Activated CD4-positive, alpha-beta T cell treated with anti-CD3 and anti-CD28 coated beads, Interleukin-2, Interleukin-6, amounts not matched to agents 100 ng/mL and 50 ng/mL, durations not matched to agents 16 hours and 8 hours (primary cell): ENCODE measurements at regions not wholly inside any gene's neighbourhood (a gene's known extent, or its start where the extent isn't known, plus 50 kb on each side); places are given as distances from the start of the nearest gene placed in this dataset.
"Not testable (repeated sequence)": the region's sequence is repeated elsewhere in the genome, so short reads cannot be mapped to it uniquely, and the experiment has no call there.

Experiments used
- DNase-seq: peaks from one replicate; pipeline ENCODE4 v3.0.0-alpha.2; 2020

DNA sequence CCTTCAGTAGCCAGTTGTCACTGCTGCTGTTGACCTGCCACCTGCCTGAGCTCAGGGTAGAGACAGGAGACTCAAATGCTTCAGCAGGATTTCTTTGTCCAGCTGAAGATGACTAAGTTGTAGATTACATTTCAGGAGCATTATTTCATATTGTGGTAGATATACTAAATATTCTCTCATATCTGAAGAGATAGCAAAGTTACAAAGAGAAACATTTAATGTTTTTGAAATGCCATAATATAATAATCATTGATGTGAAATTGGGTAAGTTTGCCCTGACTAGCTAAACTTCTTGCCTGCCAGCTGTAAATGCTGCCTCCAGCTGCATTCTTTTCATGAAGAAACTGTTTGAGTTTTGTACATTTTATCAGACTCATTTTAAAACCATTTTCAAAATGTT is 247.6 kb upstream of the CNKSR2 start:
- no peak for DNase-seq

DNA sequence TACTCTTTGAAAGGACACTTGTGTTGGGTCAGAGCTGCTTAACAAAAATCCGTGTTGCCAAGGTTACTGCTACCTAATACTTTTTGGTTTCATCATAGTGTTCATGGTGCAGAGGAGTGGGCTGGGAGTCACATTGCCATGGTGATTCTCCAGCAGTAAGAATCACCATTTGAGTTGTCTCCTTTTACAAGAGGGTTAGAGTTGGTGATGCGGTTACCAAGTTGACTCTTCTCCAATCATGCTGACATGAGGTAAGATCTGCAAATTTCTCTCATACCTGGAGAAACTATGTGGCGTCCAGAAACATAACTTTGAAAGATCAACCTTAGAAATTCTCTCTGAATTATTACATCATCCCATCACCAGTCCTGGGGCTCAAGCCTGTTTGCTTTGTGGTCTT is 242.9 kb upstream of the CNKSR2 start:
- no peak for DNase-seq

DNA sequence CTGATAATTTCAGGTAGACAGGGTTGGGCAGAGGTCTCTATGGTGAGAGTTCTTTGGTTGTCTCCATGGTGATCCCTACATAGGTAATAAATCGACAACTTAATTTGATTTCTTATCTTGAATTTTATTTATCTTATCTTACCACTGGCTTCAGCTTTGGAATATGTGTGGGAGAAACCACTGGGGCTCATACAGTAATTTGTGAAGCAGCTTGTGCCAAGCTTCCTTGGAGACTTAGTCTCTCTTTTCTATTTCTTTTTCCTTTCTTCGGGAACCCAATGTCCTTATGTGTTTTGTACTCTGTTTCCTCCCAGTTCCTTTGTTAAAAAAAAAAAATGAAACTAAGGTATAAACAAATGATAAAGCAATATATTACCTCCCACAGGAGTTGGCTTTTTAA is 242.4 kb upstream of the CNKSR2 start:
- DNase-seq = no peak

DNA sequence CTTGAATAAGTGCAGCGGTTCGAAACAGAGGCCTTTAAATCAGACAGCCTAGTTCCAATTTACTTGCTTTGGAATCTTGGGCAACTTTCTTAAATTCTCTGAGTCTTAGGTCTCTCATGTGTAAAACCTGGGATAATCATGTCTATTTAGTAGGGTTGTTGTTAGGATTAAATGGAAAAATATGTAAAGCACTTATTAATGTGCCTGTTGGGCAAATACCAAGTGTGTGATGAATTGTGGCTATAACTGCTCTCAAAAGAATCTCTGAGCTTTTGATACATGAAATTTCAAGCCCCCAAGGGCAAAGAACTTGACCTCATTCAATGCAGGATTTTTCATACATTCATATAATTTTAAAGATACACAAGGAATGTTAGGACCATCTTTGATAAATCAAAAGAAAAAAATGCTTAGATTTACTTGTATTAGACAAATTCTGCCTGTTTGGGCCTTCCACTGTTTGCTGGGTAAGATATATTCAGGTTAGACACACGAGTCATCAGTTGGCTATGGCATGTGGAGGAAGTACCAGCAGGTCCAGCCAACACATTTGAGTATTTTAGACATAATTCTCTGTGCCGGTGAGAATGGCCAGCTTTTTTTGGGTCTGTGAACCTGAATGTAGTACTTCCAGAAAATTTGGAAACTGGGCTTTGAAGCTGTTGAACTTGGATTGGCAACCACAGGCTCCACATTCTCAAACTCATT is 241.4 kb upstream of the CNKSR2 start:
- no peak for DNase-seq

DNA sequence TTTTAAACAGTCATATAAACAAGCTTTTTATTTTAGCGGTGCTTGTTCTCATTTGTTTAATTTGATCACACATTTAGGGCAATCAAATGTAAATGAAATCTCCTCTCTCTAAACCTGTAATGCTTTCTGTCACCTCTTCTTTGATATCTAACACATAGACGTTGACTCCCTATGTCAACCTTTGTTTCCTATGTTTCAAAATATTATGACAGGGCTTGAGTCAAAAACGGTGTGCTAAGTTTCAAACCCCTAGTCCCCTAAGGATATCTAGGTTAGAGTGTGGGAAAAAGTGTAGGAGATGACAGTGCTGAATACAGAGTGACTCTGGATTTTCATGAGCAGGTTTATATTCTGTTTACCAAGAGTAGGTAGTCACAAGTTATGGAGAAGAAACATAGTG is 224.0 kb upstream of the CNKSR2 start:
- no peak for DNase-seq

DNA sequence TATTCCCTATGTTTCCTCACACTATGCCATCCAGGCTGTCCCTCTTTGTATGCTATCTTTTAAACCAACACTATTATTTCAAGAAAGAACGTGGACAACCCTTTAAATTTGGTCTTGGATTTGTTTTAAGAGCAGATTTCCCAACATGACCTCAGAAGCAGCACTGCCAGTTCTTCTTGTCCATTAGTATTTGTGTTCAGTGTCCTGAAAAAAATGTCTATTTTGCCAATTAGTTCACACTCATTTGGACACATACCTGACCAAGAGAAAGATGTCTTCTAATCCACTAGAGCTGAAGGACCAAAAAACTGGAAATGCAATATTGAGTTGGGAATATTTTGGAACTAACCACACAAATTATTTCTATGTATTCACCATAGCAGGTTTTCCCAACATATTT is 223.2 kb upstream of the CNKSR2 start:
- DNase-seq = no peak

DNA sequence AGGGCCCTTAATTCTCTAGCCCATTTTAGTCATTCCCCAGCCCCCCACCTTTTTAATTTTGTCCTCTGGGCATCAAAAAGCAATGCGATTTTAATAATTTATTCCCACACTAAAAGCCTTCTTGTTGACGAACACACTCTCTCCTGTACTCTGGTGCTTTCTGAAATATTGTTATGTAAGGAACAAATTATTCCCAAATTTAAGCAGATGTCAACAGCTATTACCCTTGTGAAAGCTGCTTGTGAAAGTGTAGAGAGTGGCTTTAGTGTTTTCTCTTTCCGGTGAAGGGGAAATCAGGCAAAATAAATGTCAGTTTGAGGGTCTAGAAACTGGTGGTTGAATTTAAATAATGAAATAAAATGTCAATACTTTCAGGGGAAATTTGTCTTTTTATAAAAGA is 221.2 kb upstream of the CNKSR2 start:
- no peak for DNase-seq

DNA sequence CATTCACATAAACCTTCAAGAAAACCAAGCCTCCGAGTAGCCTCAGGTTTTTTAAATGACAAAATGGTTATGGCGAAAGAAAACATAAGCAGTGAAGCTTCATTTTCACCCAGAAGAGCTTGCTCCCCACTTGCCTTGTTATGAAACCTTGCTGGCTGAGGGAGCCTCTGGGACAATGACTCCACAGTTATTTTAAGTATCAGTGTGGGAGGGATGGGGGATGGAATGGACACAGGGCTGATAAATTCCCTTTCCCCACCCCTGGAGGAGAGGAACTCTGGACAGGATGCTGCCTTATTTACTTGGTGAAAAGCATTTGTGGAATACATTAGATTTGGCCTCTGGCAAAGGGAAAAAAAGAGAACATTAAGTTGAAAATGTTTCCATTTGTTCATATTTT is 220.7 kb upstream of the CNKSR2 start:
- no peak for DNase-seq

DNA sequence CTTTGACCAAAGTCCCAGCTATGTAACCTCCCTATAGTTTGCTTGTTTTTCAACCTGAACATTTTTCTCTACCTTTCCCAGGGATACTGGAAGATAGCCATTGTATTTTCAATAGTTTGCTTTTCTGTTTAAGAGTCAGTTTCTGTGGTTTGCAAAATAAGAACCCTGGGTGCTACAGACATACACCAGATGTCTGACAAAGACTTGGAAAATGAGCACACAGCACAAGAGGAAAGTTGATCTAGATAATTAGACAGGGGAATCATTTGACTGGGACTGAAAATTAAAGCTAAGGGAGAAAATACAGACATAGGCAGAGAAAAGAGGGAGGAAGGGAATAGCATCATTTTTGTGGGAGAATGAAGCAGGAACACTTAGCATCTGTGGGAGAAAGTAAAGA is 218.3 kb upstream of the CNKSR2 start:
- DNase-seq = no peak

DNA sequence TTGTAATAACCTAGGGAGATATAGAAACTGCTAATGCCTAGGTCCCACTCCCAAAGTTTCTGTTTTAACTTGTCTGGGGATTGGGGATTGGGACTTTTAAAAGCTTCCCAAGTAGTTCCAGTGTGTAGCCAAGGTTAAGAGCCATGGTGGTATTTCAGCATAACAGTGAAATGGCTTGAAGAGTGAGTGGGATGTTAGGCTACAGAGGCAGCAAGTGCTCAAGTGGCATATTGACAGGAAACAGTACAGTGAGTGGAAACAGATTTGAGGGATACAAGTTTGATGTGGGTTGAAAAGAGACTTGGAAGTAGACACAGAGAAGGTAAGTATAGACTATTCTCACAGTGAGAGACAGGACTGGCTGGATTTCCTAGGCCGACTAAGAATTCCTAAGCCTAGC is 217.6 kb upstream of the CNKSR2 start:
- DNase-seq = no peak

DNA sequence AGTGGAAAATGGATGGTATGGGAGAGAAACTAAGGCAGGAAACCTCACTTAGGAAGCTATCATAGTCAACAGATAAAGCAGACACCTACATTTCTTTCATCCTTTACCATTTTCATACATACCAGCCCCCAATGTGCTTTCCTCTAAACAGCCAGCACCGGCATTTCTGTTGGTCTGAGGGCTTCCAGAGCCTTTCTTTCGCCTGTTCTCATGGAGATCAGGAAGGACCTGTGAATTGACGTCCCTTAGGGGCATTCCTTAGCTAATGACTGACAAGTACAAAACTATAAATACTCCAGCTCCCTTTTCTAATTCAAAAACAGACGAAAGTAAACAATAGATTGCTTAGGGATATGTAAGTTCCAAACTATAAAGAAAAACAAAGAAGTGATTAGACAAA is 215.5 kb upstream of the CNKSR2 start:
- no peak for DNase-seq

DNA sequence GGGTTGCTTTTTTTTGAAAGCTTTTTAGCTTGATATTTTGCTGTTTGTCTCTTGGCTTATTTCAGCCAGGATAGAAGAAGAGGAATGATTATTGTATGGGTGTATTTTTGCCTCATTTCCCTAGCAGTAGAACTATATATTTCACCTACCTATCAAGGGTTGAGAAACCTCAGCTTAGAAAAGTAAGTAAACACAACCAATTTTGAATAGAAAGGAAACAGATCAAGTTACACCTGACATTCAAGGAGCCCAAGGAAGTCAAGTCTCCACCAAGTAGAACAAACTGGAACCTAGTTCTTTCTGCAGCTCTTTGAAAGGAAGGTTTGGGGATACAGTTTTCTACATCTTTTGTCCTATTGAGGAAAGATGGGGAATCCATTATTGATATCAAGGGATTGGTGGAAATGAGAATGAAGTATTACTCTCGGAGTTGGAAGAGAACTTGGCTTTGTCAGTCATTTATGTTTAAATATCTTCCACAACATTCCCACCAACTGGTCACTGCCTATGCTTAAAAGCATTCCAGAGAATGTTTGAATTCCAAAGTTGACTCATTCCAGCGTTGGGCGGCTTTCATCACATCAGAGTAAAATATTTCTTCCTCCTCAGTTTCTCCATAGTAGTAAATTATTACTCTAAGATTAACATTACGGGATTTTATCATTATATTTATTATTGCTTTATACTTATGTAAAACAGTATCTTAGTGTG is 207.8 kb upstream of the CNKSR2 start:
- DNase-seq = no peak

DNA sequence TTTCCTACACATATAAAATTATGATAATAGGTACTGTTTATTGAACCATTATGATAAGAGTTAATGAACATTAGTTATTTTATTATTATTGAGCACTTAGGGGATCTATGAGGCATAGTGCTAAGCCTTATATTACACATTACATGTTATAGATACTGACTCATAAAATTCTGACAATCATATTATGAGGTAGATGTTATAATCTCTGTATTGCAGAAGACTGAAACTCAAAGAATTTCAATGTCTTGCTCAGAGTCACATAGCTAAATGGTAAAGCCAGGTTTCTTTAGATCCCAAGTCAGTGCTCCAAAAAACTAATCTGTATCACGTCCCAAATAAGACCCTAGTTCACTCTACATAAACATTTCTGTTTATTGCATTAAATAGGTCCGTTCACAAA is 207.2 kb upstream of the CNKSR2 start:
- no peak for DNase-seq

DNA sequence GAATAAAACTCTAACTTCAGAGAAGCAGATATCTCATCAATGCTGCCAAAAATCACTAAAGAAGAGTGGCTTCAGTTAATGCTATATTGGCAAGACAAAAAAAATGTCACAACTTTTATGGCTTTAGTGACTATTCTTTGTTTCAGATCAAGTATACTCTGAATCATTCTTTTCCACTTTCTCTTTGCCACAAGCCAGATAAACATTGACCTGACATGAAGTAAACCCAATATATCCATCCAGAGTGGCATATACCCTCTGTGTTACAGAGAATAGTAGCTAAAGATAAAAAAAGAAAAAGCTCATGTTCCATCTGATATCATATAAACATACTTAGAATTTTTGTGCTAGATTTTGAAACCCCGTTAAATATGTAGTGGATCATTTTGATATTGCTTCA is 206.7 kb upstream of the CNKSR2 start:
- DNase-seq = no peak

DNA sequence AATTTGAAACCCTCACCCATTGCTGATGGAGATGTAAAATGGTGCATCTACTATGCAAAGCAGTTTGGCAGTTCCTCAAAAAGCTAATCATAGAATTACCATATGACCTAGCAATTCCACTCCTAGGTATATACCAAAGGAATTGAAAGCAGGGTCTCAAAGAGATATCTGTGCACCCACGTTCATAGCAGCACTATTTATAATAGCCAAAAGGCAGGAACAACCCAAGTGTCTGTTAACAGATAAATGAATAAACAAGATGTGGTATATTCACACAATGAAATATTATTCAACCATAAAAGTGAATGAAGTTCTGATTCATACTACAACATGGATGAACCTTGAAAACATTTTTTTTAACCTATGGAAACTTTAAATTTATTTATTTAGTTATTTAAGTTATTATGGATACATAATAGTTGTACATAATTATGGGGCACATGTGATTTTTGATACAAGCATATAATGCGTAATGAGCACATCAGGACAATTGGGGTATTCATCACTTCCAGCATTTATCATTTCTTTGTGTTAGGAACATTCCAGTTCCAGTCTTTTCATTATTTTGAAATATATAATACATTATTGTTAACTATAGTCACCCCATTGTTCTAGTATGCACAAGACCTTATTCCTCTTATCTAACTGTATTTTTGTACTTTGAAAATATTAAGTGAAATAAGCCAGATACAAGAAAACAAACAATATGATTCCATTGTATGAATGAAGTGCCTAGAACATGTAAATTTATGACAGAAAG is 205.6 kb upstream of the CNKSR2 start:
- DNase-seq = no peak

DNA sequence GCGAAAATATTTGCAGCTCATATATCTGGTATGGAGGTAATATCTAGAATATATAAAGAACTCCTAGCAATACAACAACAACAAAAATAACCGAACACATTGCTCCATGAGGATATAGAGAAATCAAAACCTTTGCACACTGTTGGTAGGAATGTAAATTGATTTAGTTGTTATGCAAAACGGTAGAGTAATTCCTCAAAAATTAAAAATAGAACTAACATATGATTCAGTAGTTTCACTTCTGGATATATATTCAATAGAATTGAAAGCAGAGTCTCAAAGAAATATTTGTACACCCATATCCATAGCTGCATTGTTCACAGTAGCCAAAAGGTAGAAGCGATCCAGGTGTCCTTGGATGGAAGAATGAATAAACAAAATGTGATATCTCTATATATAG is 203.0 kb upstream of the CNKSR2 start:
- no peak for DNase-seq

DNA sequence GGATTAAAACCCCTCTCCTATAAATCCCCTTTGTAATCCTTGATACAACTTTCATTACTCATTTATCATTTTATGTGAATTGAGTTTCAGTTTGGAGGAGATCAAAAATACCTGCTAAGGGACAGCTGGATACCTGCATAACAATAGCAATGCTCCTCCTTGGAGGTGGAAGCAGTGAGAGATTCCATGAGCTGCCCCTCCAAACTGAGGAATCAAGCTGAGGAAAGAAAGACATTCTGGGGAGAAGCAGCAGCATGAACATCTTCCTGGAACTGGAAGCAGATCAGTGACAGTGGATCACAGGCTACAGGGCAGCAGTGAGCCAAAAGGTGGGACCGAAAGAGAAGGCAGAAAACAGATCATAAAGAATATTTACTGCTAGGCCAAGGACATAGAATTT is 199.8 kb upstream of the CNKSR2 start:
- no peak for DNase-seq

DNA sequence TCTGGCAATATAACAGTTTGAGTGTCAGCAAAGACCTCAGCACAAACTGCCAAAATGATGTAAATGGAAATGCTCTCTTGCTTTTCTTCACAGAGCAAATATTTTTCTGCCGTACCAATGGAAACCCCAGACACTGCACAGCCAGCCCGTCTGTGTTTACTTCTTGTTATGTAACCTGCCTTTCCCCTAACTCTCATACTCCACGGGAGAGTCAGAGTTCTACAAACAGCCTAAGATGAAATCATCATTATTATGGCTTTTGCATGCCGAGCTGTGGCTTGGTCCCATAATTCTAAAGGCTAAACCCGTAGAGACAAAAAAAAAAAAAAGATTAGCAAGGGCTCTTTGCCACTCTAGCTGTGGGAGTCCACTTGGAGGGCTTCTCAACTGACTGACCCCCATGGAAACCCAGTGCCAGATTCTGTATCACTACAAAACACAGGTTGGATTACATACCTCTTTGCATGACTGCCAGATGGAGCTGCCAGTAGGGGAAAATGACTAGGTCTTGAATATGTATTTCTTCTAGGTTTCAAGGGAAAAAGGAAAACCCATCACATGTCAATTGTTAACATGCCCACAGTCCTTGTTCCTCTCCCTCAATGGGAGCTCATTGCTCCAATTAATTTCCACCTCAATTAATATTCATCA is 197.2 kb upstream of the CNKSR2 start:
- DNase-seq = no peak

DNA sequence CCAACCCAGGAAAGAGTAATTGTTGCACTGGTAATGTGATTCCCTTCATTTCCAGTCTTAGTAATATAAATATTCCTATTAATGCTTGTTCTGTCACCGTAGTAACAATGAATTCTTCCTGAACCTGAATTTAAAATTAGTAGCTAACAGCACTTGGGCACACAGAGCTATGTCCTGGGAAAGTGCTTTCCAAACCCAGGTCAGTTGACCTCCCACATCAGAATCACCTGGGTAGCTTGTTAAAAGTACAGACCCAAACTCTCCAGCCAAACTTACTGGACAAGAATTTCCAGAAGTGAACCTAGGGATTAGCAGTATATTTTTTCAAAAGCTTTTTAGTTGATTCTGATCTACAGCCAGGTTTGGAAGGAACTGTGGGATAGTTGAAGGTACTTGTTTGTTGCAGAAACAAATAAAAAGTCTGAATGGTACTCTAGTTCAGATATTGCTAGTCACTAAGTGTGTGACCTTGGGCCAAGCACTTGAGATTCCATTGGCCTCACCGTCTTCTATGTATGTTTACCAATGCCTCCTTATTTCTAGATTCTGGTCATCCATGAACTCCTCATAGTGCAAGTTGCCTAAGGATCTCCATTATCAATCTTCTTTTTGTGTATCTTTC is 192.9 kb upstream of the CNKSR2 start:
- no peak for DNase-seq

DNA sequence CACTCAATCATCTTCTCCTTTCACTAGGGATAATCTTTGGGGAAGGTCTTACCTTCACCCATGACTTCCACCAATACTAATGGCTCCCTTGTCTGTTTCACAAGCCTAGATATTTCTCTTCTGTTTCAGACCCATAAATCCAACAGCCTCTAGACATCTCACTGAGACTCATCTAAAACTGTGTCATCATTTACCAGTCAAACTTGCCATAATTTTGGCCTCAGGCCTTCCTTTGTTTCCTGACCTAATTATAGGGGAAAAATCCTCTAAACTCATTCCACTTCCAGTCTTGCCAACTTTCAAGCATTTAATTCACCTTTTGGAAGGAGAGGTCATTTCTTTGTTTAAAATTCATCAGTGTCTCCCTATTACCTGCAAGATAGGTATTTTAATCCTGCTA is 181.0 kb upstream of the CNKSR2 start:
- DNase-seq = no peak

DNA sequence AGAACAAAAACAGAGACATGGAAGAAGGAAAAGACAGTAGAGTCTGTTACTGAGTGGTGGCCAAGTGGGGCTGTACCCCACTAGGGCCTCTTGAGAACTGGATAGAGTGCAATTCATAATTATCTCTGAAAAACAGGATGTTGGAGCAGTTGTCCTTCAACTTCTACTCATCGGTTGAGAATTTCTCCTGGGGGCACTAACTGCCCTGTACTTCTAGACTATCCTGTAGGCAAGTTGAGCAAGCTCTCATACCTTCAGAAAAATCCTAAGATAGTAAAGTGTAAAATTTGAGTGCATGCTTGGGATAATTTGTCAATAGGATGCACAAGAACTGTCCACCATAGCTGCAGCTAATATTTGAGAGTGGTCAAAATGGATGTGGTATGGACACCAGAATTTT is 179.7 kb upstream of the CNKSR2 start:
- no peak for DNase-seq

DNA sequence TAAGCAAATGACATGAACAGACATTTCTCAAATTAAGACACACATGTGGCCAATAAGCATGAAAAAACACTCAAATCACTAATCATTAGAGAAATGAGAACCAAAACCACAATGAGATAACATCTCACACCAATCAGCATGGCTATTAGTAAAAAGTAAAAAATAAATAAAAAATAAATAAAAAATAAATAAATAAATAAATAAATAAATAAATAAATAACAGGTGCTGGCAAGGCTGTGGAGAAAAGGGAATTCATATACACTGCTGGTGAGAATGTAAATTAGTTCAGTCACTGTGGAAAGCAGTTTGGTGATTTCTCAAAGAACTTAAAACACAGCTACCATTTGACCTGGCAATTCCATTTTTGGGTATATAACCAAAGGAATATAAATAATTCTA is 167.1 kb upstream of the CNKSR2 start:
- DNase-seq = no peak

DNA sequence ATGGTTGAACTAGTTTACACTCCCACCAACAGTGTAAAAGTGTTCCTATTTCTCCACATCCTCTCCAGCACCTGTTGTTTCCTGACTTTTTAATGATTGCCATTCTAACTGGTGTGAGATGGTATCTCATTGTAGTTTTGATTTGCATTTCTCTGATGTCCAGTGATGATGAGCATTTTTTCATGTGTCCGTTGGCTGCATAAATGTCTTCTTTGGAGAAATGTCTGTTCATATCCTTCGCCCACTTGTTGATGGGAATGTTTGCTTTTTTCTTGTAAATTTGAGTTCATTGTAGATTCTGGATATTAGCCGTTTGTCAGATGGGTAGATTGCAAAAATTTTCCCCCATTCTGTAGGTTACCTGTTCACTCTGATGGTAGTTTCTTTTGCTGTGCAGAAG is 155.0 kb upstream of the CNKSR2 start:
- not testable (repeated sequence) for DNase-seq
